HG02870 (cell line): ENCODE measurements at regions not wholly inside any gene's neighbourhood (a gene's known extent, or its start where the extent isn't known, plus 50 kb on each side); places are given as distances from the start of the nearest gene placed in this dataset.

Experiments used
- ATAC-seq: cut with Tn5 transposase; IDR thresholded peaks from one replicate; pipeline ENCODE4 v1.9.1; 2021; ENCODE audit warnings: mild to moderate bottlenecking, moderate library complexity; ENCODE audit not compliant: unreplicated experiment

DNA sequence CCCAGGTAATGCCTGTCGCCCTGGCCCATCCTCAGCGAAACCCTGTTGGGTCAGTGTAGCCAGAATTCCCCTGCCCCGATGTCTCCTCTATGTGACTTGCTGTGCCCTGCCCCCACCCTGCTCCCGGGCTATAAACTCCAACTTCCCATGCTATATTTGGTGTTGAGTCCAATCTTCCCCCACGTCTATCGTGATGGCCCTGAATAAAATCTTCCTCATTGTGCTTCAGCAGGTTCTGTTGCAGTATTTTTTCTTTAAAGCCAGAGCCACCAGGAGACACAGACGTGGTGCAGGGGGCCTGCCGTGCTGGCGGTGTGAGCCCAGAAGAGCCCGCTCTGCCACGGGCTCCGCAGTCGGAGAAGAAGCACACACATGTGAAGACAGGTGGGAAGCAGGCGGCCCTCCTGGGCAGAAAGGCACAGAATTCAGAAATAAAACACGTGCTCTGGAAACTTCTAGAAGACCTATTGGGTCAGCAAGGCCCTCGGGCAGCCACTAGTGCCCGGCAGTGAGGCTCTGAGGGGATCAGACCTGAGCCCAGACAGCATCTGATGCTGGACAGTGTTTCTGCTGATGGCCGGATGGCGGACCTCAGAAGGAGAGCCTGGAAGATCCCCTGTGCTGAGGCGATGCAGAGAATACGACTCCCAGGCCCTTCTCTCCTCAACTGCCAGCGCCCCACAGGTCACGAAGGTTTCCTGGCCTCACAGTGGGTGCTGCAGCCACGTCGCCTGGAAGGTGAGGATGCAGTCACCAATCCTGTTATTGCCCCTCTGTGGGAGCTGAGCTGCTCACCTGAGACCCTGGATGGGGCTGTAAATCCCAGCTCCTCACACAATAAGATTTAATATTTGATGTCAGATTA lies 501.9 kb downstream of the BRD1 start:
- no peak for ATAC-seq

GRCh38 chr22:49324527-49325491 lies 502.9 kb downstream of the BRD1 start:
- ATAC-seq = no peak

- ATAC-seq = no peak
Measured at GRCh38 chr22:49323751-49324415, 503.8 kb downstream of the BRD1 start.

DNA sequence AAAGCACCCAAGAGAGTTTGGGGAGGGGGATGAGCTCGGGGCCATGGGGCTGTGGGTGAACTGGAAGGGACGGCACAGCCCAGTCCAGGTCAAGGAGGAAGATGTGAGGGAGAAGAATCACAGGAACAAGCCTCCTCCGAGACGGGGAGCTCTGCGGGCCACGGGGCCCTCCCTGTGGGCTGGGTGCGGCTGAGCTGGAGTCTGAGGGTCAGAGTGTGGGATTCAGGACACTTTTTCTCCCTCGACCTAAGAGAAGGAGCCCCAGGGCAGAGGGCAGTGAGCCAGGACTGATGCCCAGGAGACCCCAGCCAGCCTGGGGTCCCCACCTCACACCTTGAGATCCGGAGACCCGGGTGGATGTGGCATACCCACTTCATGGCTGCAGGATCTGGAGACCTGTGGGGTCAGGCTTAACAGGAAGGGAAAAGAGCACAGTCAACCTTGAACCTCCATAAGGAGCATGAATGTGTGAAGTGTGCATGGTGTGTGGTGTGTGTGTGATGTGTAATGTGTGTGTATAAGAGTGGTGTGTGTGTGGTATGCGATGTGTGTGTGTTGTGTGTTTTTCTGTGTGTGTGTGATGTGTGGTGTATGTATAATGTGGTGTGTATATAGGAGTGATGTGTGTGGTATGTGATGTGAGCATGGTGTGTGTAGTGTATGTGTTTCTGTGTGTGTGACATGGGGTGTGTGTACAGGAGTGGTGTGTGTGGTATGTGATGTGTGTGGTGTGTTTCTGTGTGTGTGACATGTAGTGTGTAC lies 504.6 kb downstream of the BRD1 start:
- ATAC-seq = no peak

DNA sequence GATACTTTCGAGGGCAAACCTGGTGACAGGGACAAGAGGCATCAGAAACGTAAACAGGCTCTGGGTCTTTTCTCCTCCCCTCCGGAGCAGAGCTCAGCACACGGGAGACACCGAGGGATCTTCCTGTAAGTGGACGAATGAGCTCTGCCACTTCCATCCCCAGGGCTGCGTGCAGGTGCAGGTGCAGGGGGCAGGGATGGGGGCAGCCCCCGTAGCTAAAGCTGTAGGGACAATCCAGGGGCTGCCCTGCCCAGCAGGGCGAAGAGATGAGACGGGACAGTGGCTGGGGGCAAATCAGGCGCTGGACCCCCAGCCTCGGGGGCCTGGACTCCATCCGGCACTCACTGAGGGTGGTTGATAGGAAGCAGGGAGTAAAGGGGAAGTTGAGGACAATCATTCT lies 505.4 kb downstream of the BRD1 start:
- ATAC-seq = no peak

DNA sequence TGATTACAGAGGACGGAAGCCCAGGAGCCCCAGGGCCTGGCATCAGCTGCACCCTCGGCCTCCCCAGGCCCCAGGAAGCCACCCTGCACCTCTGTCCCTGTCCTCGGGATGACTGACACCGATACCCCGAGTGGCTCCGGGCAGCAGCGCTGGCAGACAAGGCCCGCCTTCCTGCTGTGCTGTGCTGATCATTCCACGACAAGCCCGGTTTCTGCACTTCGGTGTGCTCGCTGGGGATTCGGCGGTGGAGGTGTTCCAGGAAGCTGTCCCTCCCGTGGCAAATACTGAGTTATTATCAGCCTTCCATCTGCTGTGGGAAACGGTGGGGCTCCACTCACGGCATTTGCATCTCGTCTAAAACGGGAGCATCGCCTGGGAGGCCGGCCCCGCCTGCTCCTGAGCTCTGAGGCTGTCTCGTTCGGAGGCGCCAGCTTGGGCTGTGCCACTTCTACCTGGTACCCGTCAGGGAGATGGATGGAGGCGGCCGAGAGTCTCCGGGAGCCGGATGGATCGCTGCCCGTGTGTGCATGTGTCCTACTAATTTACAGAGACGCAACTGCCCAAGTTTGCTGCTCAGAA lies 506.1 kb downstream of the BRD1 start:
- ATAC-seq = no peak

DNA sequence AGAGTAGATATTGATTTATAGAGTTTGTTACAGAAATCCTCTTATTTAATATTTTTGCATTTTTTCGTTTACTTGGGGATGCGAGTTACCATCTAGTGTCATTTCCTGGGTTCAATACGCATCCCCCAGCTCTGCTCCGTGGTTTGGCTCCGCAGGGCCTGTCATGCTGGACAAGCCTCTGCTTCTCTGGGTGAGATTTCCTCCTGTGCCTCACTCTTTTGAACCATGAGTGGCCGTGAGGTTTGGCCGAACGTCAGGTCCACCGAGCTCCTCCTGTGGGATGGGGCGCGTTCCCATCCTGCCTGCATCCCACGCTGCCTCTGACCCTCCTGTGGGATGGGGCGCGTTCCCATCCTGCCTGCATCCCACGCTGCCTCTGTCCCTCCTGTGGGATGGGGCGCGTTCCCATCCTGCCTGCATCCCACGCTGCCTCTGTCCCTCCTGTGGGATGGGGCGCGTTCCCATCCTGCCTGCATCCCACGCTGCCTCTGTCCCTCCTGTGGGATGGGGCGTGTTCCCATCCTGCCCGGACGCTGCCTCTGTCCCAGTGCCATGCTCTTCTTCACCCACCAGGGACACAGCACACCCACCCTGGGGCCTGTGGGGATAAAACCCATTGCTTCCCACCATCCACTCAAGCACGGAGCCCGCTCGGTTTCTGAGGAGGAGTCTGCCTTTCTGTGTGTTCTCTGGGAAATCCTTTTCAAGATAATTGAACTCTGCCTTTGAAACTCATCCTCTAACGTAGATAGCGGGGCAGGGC lies 506.8 kb downstream of the BRD1 start:
- ATAC-seq = no peak

GRCh38 chr22:49317369-49317768 lies 510.3 kb downstream of the BRD1 start:
- ATAC-seq = no peak

GRCh38 chr22:49312601-49313000 lies 515.1 kb downstream of the BRD1 start:
- ATAC-seq = no peak

- no peak for ATAC-seq
Measured at GRCh38 chr22:49310354-49310753, 517.3 kb downstream of the BRD1 start.

GRCh38 chr22:49308300-49308699 lies 519.4 kb downstream of the BRD1 start:
- no peak for ATAC-seq

GRCh38 chr22:49307870-49308269 lies 519.8 kb downstream of the BRD1 start:
- no peak for ATAC-seq

DNA sequence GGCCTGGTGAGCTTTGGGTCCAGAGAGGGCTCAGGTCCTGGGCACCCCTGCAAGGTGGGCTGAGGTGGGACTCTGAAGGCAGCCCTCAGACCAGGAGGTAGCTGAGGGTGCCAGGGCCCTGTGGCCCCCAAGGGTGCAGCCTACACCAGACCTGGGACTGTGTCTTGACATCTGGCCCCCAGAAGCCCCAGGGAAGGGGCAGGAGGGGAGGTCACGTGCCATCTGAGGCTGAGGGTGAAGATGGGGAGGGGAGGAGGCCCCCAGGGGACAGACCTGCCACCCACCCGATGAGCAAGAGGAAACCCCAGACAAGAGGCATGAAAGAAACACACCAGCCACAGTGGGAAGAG lies 520.2 kb downstream of the BRD1 start:
- ATAC-seq = no peak

DNA sequence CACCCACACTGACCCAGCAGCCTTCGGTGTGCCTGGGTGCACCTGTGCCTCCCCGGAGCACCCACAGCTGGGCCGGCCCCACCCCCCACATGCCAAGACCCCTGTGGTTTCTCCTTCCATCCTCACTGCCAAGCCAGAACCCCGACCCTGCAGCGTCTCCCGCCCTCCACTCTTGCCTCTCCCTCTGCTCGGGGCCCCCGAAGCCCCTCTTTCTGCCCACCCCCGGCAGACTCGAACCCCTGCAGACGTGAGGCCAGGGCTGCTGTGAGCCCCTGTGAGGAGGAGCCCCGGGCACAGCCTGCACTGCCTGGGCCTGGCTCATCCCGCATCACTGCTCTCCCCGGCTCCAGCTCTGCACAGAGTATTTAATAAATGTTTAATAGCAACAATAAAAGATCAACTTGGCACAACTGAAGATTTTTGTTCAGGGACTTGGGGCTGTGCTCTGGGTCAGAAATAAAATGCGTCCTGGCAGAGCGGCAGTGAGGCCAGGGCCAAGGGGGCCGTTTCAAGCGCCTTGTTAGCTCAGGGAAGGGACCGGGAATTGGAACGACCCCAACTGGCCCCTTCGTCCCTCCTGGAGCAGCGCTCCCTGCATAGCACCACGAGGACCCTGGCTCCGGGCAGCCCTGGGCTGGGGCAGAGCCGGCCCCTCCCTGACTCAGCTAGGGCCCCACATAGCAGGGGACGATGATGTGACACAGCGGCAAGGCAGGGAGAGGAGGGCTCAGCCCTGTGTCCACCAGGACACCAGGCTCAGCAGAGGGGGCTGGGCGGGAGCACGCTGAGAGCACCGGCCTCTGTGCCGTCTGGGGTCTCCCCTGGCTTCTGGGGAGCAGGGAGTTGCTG lies 520.8 kb downstream of the BRD1 start:
- ATAC-seq = no peak

DNA sequence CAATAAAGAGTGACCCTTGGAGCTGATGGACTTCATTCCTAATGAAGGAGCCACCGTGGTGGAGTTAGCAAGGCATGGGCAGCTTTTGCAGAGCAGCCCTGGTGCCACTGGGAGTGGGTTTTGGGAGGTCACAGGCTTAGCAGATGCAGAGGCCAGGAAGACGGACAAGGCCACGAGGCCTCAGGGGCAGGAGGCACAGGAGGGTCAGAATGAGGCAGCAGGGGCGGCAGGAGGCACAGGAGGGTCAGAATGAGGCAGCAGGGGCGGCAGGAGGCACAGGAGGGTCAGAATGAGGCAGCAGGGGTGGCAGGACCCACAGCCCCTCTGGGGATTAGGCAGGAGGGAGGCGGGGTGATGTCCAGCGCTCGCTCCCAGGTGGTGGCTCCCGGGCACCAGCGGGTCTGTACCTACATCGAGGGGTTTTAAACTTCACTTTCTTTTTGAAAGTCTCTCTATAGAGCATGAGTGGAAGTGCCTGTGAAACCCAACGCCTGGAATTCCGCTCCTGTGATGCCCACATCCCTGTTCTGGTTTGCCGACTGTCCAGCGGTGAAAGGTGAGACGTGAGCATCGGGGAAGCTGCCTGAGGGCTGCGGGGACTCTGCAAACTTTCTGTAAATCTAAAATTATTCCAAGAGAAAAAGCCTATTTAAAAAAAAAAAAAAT lies 521.6 kb downstream of the BRD1 start:
- no peak for ATAC-seq

- no peak for ATAC-seq
Measured at GRCh38 chr22:49305214-49305965, 522.3 kb downstream of the BRD1 start.

DNA sequence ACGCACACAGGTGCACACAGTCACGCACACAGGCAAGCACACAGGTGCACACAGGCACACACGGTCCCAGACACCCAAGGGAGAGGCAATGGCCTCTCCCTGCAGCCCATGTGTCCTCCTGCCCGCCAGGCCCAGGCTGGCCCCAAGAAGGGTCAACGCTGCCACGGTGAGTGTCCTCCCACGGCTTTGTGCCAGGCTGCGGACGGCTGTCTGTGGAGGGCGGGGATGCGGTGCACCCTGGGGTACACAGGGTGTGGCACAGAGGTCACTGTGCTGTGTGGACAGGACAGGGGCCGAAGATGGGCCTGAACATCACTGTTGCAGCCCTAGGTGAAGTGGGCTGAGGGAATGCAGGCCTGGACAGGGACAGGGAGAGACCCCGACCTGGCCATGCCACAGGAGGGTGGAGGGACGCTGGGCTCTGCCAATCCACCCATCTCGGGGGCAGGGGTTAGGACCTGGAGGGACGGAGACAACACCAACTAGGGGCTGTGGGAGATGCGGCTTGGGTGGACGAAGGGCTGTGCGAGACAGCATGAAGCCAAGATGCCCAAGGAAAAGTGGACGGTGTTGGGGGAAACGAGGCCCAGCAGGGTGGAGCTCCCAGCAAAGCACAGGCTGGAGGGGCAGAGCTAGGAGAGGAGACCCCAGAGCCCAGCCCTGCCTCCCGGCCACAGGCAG lies 523.8 kb downstream of the BRD1 start:
- ATAC-seq = no peak
